ENCODE measurements at regions not wholly inside any gene's neighbourhood (a gene's known extent, or its start where the extent isn't known, plus 50 kb on each side); places are given as distances from the start of the nearest gene placed in this dataset.

DNA sequence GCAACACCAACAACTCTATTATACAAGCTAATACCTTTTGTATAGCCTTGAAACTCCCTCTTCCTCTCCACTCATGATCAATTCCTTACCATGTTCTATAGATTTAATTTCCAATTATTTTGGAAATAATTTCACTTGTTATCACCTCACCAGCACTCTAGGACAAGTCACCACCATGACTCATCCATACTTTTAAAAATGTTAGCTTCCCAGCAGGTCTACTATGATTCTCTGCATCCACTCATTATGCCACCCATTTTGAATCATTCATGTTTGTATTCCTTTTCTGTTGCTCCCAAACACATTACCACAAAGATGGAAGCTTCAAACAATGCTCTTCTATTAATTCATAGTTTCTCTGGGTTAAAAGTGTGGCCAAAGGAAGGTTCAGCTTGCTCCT, 469.6 kb downstream of the PDGFC start:
- TF ChIP-seq POLR2A (IDR thresholded peaks at IDR 0.05), result no peak
- TF ChIP-seq, protein P1, sequence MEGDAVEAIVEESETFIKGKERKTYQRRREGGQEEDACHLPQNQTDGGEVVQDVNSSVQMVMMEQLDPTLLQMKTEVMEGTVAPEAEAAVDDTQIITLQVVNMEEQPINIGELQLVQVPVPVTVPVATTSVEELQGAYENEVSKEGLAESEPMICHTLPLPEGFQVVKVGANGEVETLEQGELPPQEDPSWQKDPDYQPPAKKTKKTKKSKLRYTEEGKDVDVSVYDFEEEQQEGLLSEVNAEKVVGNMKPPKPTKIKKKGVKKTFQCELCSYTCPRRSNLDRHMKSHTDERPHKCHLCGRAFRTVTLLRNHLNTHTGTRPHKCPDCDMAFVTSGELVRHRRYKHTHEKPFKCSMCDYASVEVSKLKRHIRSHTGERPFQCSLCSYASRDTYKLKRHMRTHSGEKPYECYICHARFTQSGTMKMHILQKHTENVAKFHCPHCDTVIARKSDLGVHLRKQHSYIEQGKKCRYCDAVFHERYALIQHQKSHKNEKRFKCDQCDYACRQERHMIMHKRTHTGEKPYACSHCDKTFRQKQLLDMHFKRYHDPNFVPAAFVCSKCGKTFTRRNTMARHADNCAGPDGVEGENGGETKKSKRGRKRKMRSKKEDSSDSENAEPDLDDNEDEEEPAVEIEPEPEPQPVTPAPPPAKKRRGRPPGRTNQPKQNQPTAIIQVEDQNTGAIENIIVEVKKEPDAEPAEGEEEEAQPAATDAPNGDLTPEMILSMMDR (IDR thresholded peaks at IDR 0.05), result no peak
- intact Hi-C loops (cut with DNase I; ENCODE audit: low total_unique reads), result no loop called here
- DNase-seq (ENCODE audit: low spot score in 2 of 2), result no peak
- no peak overlapping the region for H3K4me3 ChIP-seq (ENCODE audit: low read depth, poor library complexity, severe bottlenecking)

DNA sequence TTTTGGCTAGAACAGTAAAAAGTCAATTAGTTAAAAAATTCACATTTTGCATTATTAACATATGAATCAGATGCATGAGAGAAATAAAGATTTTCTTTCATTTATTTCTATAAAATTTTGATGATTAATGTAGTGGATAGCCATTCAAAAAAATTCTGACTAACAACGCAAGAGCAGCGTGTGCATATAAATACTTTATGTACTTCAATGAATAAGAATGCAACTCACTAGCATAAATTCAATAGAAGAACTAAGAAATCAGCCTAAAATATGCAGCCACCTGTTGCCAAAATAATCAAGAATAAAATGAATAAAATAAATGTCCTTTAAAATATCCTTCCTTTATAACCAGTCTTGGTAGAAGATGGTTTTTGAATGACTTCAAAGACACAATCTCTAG, 471.9 kb downstream of the PDGFC start:
- TF ChIP-seq, protein P1 (IDR thresholded peaks at IDR 0.05), result no peak
- no peak for TF ChIP-seq POLR2A (IDR thresholded peaks at IDR 0.05)
- H3K4me3 ChIP-seq (ENCODE audit: low read depth, poor library complexity, severe bottlenecking), result no peak overlapping the region
- intact Hi-C loops (cut with DNase I; ENCODE audit: low total_unique reads), result no loop called here
- no peak for DNase-seq (ENCODE audit: low spot score in 2 of 2)
- 87 to 95% methylated on average over 2 of the region's 2 CpGs for WGBS, 2 donors

DNA sequence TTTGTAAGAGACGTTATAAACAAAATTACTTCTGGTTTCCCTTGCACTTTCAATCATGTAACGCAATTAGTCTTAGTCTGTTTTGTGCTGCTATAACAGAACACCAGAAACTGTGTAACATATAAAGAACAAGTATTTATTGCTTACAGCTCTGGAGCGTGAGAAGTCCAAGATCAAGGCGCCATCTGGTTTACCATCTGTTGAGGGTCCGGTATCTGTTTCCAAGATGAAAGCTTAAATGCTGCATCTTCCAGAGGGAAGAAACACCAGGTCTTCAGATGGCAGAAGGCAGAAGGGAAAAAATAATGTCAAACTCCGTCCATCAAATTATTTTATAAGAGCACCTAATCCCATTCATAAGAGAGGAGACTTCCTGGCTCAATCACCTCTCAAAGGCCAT, 474.1 kb downstream of the PDGFC start:
- TF ChIP-seq, protein P1 (IDR thresholded peaks at IDR 0.05), result no peak
- TF ChIP-seq POLR2A (IDR thresholded peaks at IDR 0.05), result no peak
- no peak for DNase-seq (ENCODE audit: low spot score in 2 of 2)
- H3K4me3 ChIP-seq (ENCODE audit: low read depth, poor library complexity, severe bottlenecking), result no peak overlapping the region
- intact Hi-C loops (cut with DNase I; ENCODE audit: low total_unique reads), result no loop called here
- 81% methylated on average over 6 of the region's 6 CpGs for WGBS, 2 donors

DNA sequence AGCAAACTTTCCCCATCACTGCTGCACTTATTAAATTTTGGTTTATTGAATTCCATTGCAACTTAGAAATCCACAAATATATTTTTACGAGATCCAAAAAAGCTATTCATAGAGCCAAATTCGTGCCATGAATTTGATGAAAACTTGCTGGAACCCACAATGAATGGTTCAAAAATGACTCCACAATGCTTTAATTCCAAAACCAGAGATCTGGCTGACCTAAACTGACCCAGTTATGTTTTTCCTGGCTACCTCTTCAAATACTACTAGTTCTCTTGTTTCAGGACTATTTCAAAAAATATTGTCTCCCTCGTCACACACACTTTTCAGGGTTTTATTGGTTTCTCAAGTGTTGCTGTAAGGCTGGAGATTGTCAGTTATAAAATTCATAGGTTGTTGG, 474.8 kb downstream of the PDGFC start:
- TF ChIP-seq POLR2A (IDR thresholded peaks at IDR 0.05), result no peak
- TF ChIP-seq, protein P1 (IDR thresholded peaks at IDR 0.05), result no peak
- no peak overlapping the region for H3K4me3 ChIP-seq (ENCODE audit: low read depth, poor library complexity, severe bottlenecking)
- no peak for DNase-seq (ENCODE audit: low spot score in 2 of 2)
- intact Hi-C loops (cut with DNase I; ENCODE audit: low total_unique reads), result no loop called here
- WGBS, 2 donors, result 52% methylated on average over 3 of the region's 3 CpGs

DNA sequence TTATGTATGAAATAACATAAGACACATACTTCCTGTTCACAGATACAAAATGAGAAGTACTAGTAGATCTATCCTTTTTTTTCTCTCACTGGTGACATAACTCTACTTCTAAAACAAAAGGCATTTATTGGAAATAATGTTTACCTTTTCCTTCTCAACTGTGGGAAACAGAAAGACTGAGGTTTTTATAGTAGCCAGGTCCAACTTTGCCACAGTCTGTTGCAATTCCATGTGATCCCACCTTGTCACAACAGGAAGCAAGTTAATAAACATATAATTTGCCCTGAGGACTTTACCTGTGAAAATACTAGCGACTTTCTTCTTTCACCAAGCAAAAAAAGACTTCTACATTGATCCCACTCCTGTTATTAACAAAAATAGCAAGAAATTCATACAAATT, 475.8 kb downstream of the PDGFC start:
- no peak for TF ChIP-seq POLR2A (IDR thresholded peaks at IDR 0.05)
- TF ChIP-seq, protein P1 (IDR thresholded peaks at IDR 0.05), result no peak
- no peak for DNase-seq (ENCODE audit: low spot score in 2 of 2)
- WGBS, 2 donors, result 38 to 42% methylated on average over 1 of the region's 1 CpG
- intact Hi-C loops (cut with DNase I; ENCODE audit: low total_unique reads), result no loop called here
- H3K4me3 ChIP-seq (ENCODE audit: low read depth, poor library complexity, severe bottlenecking), result no peak overlapping the region

DNA sequence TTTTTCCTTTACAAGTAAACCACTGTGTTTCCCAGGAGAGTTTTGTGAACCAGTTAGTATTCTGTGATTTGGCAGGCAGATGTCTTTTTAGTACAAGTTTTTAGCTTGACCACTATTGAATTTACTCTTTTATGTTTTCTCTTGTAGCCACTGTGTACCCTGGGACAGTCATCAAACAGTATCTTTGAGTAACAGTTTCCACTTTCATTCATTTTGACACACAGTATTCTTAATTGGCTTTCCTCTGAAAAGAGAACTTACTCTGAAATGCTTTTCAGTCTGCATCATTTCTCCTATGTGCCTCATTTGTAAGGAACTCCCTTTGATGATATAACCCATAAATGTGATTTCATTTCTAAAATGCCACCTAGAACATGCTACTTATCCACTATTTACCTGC, 476.5 kb downstream of the PDGFC start:
- H3K4me3 ChIP-seq (ENCODE audit: low read depth, poor library complexity, severe bottlenecking), result no peak overlapping the region
- no peak for TF ChIP-seq POLR2A (IDR thresholded peaks at IDR 0.05)
- TF ChIP-seq, protein P1 (IDR thresholded peaks at IDR 0.05), result no peak
- intact Hi-C loops (cut with DNase I; ENCODE audit: low total_unique reads), result no loop called here
- no peak for DNase-seq (ENCODE audit: low spot score in 2 of 2)

Measured in lower leg skin (tissue), 4 donors.